LoVo (cell line): ENCODE measurements at regions not wholly inside any gene's neighbourhood (a gene's known extent, or its start where the extent isn't known, plus 50 kb on each side); places are given as distances from the start of the nearest gene placed in this dataset.
"Not testable (repeated sequence)": the region's sequence is repeated elsewhere in the genome, so short reads cannot be mapped to it uniquely, and the experiment has no call there.

ENCODE experiments used
- DNase-seq: peaks from one replicate; pipeline ENCODE4 v3.0.0-alpha.2; 2016; ENCODE audit warnings: low spot score

DNA sequence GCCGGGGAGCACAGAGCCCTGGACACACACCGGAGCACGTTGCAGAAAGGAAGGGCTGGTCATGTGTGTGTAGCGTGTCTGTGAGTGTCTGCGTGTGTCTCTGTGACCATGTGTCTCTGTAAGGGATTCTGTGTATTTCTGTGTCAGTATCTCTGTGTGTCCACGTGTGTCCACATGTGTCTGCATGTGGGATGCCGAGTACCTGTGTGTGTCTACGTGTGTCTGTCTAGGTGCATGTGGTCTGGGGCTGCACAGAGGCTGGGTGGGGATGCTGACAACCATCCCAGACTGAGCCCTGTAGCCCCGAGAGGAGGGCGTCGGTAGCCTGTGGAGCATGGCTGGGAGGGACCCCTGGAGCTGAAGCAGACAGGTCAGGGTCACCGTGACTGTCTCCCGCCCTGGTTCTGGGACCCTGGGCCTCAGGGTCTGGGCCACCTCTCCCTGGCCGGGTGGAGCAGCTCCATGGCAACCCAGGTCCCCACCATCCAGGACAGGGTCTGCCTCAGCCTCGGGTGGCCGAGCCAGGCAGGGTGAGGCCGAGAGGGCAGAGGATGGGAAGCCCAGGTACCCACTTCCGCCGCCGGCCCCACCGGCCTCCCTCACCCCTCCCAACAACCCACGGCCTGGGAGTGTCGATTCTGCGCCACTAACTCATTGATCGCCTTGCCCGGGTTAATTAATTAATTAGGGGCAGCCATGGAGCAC, 122.7 kb downstream of the FAM53A start:
- no peak for DNase-seq

- no peak for DNase-seq
Observed at GRCh38 chr4:1559896-1560650, 124.0 kb downstream of the FAM53A start.

- no peak for DNase-seq
Observed at GRCh38 chr4:1558205-1558604, 125.9 kb downstream of the FAM53A start.

GRCh38 chr4:1557221-1557597, 126.9 kb downstream of the FAM53A start:
- DNase-seq = no peak

DNA sequence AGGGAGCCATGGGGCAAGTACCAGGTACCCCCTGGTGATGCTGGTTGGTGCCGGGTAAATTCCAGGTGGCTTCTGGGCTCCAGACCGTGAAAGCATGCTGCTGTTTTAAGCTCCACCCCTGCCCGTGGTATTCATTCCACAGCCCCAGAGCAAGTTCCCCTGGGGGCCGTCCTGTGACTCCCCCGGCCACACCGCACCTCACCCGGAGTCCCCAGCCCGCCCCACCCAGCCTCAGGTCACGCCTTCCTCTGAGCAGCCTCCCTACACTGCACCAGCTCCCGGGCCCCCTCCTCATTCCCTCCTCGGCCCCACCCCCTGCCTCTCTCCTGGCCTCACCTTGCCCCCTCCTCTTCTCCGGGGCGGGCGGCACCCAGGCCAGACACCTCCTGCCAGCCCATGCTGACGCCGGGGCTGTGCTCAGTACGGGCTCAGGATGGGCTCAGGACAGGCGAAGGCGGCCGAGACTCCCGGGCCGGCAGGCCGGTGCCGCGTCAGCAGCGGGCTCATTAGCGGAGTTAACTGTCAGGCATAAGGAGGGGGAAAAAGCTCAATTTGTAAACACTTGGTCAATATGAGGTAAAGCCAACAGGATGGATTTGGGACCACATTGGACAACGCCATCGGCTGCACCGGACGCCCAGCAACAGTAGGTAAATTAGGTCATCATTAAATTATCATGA, 127.4 kb downstream of the FAM53A start:
- no peak for DNase-seq

- DNase-seq = peak; percentile 37
Observed at GRCh38 chr4:1554876-1555265, 129.2 kb downstream of the FAM53A start.

GRCh38 chr4:1554246-1554875, 129.8 kb downstream of the FAM53A start:
- DNase-seq = no peak

DNA sequence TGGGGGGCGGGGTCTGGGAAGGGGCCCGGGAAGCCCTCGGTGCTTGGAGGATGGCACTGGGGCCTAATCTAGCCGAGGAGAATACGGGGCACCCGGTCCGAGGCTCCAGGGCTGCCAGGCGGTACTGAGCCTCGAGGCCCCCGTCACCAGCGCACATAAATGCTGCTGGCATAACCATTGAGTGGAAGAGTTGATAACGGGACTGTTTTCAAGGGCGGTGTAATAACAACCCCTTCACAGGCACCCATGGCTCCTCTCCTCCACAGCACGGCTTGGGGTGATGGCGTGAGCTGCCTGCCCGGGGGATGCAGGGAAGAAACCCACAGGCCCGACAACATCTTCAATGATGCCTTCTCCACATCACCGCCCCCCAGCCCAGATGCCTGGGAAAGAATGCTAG, 130.7 kb downstream of the FAM53A start:
- no peak for DNase-seq

DNA sequence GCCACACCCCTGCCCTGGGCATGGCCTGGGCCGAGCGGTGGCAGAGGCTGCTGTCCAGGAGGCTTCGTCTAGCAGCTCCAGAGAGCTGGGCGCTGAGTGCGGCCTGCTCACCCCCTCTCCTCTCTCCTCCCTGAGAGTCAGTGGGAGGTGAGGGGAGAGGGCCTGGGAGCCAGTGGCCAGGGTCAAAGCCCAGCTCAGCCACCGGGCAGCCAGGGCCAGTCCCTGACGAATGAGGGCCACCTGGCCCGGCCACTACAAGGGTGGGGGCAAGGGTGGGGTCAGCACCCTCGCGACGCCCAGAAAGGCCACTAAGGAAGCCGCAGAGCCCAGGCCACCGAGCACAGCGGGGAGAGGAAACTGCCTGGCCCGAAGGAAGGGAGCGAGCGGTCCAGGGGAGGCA, 131.7 kb downstream of the FAM53A start:
- DNase-seq = no peak

DNA sequence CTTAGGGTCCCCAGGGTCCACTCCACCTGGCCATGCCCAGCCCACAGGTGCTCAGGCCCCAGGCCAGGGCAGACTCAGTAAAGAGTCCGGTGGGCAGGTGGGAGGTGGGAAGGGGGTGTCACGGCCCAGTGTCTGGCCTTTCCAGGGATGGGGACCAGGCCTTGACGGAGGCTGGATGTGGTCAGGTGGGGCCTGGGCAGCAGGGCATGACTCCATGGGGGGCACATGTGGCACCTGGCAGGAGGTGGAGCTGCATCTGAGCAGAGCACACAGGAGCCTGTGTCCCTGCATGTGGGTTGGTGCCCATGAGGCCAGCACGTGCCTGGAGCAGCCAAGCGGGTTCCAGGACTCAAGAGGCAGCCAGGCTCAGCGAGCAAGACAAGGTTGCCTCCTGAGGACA, 132.9 kb downstream of the FAM53A start:
- no peak for DNase-seq

DNA sequence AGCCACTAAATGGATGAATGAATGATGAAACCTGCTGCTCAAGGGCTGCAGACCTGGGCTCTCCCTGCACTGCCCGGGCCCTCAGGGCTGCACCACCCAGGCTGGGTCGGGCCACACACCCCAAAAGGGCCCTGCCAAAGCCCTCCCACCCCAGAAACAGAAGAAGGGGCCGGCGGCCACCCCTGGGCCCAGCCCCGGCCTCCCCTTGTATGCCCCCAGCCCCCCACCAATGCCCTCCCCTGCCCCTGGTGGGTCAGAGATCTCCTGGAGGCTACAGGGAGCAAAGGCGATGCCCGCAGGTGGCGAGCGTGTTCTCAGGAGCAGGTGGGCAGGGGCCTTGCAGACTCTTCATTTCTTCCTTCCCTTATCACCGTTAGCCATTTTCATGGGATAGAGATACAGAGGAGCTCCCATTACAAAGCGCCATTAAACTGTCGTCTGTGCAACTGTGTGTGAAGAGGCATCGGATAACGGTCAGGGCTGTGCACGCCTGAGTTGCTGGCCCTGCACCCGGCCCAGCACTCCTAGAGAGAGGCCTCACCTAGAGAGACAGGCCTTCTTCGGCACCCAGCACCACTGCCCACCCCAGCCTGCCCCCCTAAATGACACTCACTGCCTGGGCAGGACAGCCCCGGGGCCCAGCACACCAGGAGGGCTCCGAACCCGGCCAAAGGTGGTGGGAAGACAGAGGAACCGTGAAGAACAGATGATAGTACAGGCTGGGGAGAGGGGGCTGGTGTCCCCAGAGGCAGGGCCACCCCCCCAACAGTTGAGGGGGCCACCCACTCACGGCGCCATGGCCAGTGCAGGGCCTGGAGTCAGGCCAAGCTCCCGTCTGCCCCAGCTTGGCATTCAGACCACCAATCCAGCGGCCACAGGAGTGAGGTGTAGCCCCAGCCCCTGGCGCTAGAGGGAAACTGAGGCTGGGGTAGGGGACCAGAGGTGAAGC, 133.7 kb downstream of the FAM53A start:
- no peak for DNase-seq

DNA sequence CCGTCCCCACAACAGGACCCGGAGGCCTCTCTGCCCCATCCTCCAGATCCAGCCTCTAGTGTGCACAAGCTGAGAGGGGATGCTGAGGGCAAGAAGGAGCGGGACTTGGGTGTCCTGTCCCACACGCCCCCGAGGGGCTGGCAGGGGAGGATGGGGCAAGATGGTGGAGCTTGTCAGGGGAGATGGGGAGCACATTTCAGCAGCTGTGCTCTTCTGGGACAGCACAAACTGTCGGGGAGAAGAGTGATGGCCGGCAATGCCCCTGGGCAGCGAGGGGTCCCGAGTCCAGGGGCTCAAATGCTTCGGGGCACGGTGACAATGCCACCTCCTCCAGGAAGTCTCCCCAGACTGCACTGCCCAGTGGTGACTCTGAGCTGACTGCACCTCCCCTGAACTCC, 134.5 kb downstream of the FAM53A start:
- DNase-seq = no peak

GRCh38 chr4:1548827-1549637, 135.1 kb downstream of the FAM53A start:
- DNase-seq = not testable (repeated sequence)

DNA sequence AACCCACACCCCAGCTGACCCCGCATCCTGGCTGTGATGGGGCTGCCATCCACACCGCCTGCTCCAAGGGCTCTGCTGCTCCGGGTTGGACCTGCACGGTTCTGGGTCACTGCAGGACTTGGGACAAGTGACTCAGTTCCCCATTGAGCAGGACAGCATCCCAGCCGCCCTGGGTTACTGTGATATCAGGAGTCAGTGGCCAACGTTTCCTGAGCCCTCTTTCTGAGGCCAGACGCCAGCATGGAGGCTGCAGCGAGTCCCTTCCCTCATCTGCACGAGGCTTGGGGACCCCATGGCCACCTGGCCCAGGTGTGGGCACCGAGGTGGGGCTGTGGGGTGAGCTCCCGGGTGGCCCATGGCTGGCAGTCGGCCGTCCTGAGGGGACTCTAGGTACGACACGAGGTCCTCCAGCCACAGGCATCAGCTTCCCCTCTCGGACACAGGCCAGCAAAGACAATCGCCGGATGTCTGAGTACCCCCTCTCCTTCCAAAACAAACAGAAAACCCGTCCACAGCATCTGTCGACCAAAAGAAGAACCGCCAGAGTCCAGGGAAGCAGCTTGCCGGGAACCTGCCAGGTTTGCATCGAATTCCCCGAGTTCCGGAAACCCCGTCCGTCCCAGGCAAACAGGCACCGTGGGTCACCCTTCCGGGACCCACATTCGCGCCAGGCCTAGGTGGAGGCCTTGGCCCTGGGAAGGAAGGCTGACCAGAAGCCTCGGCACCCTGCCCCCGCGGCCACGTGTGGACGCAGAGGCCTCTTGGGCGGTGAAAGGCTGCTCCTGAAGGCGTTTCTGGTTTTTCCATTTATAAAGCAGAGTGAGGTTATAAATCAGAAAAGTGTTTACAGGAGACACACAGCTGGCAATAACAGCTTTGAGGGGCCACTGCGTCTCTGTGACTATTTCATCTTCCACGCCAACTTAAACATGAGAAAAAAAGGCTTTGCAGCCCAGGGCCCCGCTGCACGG, 136.0 kb downstream of the FAM53A start:
- DNase-seq = no peak

- DNase-seq = no peak
Observed at GRCh38 chr4:1547131-1547855, 136.8 kb downstream of the FAM53A start.

DNA sequence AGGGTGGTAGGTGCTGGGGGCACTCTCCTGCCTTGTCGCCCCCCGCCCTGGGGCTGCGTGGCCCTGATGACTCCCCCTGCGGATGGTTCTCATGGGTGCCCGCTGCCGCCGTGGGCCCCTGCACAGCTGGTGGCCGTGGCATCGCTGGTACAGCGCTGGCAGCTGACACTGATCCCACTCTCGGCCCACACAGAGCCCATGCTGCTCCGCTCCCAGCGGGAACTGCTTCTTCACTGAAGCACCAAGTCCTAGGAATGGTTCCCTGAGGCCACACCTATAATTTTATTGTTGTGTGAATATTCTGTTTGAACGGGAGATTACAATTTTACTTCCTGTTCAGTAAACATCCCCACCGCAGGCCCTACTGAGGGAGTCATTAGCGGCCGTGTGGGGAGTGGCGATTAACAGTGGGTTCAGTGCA, 138.6 kb upstream of the NKX1-1 start:
- peak; percentile 83 for DNase-seq

GRCh38 chr4:1544435-1544834, 138.2 kb upstream of the NKX1-1 start:
- DNase-seq = not testable (repeated sequence)

DNA sequence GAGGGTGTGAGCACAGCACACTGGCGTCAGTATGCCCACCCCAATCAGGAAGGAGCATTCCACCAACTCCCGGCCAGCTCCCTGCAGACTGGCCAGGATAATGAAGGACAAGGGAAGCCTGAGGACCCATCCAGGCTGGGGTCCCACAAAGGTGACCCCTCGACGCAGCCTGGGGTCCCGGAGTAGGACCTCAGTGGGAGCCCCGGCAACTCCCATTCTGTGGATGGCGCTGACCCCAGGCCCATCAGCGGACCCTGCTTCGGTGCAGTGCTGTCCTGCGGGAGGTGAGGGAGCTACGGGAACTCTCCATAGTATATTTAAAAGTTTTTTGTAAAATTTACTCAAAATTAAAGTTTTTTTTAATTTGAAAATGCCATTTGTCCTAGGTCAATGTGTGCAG, 137.7 kb upstream of the NKX1-1 start:
- DNase-seq = no peak

DNA sequence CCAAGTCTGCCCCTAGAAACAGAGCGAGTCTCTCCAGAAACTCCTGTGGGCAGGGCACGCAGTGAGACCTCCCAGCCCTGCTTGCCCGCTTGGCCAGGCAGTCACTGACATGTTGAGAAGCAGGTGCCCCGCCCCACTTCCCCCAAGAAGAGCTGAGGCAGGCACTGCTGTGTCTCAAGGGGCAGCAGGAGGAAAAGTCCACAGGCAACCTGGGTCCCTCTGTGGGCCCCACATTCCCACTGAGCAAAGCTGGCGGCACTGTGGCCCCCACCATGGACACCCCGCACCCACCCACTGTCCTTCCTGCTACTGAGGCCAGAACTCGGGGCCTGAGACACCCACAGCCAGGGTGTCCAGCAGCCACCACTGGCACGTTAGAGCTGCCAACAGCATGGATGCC, 137.3 kb upstream of the NKX1-1 start:
- no peak for DNase-seq
